TTC549 (cell line): ENCODE measurements at regions not wholly inside any gene's neighbourhood (a gene's known extent, or its start where the extent isn't known, plus 50 kb on each side); places are given as distances from the start of the nearest gene placed in this dataset.
"Not testable (repeated sequence)": the region's sequence is repeated elsewhere in the genome, so short reads cannot be mapped to it uniquely, and the experiment has no call there.

Experiments used
- FAIRE-seq: peaks from 2 replicates; lab custom pipeline; 2012; peaks lifted over from hg19 to GRCh38; lab: Jason Lieb, UNC

DNA sequence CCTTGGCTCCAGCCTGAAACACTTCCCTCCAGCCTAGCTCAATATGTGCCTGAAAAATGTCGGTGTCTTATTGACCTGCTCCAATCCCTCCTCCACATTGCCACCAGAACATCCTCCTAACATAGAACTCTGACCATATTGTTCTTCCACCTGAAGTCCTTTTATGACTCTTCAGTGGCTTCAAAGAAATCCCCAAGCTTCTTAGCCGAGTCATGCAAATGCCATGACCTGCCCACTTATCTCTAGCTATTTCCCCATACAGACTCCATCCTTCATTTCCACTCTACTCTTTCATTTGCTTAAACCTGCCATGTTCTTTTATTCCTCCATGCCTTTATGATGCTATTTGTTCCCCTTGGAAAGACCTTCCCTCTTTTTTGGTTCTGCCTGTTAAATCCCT is 568.6 kb downstream of the ETNK1 start:
- no peak for FAIRE-seq

DNA sequence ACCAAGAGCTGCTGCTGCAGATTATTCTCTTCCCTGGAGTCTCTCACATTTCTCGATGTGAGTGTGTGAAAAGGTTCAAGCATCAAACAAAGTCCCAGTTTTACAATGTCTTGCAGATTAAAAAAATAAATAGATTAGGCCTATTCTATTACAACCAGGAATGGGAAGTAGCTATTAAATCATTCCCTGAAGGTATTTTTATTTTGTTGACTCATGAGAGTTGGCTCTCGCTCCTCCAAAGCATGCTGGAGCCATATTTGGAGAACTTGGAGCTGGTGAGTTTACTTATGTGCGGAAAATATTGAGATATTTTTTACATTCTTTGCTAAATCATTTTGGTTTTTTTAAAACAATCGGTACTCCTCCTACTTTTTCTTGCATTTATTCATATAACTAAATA is 572.3 kb downstream of the ETNK1 start:
- FAIRE-seq = no peak

DNA sequence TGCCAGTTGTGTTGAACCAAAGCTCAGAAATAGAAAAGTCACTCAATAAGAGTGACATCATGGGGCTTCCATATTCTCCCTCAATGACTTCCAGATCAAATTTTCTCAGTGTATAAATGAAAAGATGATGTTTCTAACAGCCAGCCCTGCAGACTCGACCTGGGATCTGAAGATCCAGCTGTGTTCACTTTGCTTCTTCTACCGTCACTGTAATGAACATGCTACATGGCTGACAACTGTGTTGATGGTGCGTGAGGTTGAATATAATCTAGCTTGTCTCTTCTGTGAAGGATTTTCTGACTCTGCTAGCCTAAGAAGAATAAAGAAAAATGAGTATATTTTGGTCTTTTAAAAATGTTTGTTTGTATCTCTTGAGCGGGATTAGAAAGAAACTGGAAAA is 577.8 kb downstream of the ETNK1 start:
- FAIRE-seq = no peak

DNA sequence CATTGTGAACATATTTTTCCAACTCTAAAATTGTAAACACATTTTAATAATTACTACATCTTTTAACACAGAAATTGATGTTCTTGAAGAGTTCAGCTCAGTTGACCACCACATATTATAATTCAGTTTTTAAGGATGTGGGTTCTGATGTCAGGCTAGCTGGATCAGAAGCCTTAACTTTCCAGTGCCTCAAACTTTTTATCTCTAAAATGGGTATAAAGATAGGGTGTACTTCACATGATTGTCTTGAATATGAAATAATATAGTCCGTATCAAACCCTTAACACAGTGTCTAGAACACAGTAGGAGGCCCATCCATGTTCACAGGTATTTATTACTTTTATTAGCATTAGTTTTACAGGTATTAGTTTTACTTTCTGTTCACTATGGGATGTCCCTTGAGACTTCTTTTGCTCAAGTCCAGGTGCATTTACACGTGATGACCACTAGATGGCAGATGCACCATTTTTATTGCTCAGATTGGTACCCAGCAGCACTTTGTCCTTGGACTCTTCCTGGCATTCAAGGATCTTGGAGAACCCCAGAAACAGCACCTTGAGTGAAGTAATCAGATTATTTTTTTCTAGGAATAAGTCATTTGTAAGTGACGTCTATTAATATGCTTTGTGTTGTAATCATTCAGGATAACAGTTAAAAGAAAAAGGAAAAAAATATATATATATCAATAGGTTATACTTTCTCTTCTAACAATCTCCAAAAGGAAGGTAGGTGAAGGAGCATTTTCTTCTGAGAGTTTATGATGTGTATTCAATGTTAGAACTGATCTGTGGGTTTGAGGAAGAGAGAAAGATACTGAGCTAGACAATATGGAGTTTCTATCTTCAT is 580.2 kb downstream of the ETNK1 start:
- no peak for FAIRE-seq

DNA sequence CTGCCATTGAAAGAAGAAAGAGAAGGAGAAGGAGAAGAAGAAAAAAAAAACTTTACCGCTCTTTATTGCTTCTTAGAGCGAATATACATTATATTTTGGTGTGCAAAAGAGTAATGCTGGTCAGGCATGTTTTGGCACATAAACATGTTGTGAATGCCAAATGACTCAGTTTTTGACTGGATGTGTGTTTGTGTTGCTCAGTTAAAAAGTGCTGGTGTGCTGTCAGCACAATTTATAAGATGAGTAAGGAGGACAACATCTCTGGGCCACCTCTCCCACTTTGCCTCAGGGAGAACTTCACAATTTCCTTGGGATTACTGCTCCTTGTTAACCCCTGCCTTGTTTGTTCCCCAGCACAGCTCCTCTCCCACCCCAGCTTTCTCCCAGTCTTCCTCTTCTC is 584.8 kb downstream of the ETNK1 start:
- no peak for FAIRE-seq

DNA sequence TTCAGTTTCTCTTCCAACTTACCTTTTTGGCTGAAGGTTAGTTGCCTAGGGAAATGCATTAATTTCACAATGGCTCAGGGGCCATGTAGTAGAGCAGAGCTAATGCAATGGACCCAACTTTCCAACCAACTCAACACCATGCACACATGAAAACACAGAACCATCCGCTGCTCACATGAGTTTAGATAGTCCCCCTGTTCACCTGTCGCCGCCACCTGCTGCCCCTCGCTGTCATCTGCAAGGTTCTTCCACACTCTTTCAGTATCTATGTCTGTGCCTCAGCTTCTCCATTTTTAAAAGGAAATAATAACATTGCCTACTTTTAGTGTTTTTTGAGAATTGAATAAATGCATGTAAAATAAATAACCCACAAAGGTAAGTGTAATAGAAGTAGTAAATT is 585.6 kb downstream of the ETNK1 start:
- FAIRE-seq = no peak

DNA sequence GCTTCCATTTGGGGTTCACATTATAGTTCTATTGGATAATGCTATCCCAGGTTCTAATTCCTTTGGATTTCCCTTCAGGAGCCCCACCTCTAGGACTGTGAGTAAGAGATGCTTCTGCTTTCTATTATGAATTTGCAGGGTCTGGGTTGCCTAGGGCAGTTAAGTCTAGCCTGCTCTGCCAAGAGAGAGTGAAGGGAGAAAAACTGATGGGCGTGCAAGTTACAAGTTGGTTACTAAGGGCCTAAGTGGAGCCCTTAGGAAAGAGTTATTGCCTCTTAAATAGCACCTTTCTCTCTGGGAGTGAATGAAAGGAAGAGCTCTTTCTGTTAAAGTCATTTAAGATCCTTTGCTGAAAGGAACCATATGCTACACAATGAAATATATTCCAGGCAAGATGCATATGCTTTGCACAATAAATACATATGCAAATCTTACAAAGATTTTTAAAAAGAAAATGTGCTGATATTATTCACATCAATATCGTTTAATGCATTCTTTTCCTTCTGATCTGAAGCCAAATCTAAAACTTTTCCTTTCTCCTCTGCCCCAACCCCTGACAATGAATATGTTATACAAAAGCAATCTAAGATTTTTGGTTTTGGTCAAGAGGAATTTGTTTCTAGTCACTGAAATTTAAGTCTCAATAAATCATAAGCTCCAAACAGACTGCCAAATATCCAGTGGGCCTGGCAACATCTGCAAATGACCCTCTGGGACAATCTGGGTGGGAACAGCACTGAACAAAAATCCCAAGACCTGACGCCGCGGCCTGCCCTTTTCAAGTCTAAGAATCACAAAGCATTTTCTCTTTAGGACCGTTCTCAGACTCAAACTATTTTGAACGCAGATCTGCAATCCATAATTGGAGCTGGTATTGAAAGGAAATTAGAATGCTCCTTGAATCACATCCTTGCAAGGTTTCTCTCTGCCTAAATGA is 586.7 kb downstream of the ETNK1 start:
- FAIRE-seq = no peak

DNA sequence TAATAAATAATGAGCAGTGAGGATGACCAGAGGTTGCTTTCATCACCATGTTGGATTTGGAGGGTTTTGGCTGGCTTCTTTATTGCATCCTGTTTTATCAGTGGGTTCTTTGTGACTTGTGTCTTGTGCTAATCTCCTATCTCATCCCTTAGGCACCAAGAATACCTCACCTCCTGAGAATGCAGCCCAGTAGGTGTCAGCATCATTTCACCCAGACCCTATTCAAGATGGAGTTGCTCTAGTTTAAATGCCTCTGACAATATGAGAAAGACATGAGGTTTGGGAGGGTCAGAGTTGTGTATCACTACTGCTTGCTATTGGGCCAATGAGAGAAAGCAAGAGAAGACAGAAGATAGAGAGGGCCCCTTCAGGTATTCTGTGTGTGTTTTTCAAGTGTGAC is 592.2 kb downstream of the ETNK1 start:
- FAIRE-seq = no peak

DNA sequence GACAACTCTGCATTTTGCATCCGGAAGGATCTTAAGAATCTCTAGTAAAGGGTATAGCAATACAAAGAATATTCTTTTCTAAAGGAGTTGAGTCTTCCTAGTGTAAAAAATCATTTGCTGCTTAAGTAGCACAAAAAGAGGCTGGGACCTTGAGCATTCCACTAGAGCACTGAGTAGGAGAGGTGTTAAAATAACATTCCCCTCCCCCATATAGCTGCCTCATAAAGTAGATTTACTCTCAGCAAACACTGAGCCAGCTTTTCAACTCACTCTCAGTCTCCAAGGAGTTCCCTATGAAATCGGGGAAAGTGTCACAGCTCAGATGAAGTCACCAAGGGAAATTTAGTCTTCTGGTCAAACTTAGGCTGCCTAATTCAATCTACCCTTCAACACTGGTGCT is 592.7 kb downstream of the ETNK1 start:
- FAIRE-seq = no peak

DNA sequence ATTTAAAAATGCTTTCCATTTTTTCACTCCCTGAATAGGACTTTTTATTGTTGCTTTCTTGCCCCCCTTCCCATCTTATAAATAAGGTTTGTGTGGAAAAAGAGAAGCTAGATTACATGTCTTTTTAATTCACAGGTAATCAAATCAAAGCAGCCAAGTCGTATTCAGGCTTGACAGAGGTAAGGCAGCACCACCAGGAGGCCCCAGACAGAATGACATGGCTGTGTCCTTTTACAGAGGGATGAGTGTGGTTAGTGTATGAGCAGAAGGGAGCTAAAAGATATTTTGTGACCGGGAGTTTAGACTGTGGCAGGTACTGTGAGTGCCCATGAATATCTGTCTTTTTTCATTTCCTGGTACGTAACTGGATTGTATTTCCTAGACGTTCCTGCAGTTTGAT is 596.1 kb downstream of the ETNK1 start:
- FAIRE-seq = no peak

DNA sequence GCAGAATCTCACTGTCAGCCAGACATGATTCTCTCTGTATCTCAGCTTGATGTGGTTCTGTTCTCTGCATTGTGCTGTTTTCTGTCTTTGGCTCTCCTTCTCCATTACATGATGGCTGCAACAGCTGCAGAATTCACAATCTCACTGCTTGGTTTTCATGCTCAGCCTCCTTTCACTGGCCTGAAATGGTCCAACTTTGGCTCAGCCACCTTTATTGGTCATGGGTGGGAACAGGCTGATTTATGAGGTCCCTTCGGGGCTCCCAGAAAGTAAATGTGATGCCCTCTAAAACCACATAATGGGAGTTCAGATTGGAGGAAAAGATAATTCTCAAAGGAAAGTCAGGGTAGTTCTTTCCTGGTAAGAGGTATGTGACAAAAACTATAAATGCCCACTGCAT is 597.0 kb downstream of the ETNK1 start:
- no peak for FAIRE-seq

DNA sequence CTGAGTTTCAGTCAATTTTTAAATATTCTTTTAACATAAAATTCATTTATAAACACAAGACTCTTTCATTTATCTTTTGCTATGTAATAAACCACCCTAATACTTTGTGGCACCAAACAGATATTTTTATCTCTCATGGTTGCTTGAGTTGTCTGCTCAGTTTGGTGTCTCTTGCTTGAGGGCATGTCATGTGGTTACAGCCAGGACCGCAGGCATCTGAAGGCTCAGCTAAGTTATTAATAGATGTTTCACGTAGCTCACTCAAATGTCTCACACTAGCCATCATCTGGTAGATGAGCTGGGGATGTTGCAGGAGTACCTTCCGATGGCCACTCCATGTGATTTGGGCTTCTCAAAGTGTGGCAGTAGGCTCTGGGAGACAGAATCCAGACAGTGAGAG is 597.8 kb downstream of the ETNK1 start:
- no peak for FAIRE-seq

DNA sequence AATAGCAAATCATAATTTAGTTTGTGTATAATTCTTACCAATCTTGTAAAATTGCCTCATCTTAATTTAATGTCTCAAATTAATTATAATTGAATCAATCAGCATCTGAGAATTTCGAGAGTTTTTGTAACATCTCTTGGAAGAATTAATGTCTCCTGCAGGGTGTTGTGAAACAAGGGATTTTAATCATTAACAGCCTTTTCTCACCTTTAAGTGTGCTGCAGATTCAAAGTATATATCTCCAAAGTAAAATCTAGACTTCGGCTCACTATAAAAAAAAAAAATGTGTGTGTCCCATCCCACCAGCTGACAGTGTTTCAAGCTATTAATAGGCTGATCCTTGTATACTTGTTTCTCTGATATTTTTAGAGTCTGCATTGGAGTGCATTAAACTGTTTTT is 603.1 kb downstream of the ETNK1 start:
- no peak for FAIRE-seq

DNA sequence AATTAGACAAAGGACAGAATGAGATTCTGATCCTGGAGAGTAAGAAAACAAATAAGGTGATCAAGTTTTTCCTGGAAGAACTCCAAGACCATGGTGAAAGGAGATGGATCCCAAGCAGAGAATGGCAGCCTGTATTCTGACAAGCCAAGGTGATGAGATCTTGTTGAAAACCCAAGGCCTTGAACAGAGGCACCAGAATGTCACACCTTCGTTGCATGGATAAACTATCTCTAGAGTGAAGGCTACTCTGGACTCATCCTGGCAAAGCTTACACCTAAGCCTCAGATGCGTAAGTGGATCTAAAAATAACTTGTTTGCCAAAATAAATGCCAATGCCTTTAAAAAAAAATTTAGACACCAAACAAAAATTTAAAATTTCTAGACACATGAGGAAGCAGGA is 605.9 kb downstream of the ETNK1 start:
- no peak for FAIRE-seq

DNA sequence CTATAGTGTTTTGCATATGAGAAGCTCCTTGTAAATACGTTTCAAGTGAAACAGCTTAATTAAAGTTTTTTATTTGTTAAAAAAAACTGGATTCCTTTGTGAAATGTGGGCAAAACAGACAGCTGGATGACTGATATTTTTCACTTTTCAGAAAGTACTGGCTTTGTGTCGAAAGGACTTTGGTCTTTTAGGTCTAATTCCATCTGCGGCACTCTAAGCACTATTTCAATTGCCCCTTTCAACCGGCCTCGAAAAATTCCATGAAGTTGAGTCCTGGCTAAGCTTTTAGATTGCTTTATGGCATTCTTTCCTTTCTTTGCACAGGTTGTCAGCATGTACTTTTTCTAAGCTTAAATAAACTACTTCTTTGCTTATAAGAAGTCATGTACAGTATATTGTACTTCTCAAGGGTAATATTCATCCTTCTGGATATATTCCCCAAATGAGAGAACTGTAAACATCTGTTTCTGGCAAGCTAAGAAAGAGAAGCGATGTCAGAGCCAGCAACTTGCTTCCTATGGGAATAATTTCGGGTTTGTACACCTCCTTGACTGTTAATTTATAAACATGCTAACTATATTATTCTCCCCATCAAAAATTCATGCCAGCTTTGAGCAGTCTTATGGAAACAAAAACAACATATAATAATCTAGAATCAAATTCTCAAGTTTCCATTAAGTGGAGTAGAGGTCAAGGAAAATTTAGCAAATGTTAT is 611.3 kb downstream of the ETNK1 start:
- no peak for FAIRE-seq

DNA sequence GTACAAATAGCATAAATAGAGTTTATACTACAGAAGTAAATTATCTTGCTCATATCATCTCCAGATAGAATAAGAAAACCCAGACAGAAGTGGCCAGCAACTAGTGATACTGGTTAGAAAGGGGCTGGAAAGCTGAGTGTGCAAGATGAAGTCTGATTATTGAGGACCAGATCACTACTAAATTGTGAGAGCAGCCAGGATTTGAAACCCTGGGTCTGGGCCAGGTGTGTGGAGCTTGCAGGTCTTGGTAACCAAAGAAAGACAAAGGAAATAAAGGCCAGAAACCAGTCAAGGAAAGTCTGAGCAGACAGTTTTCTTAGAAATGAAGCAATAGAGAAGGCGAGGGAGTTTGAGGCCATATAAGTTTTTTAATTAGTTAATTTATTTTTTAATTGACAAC is 611.8 kb downstream of the ETNK1 start:
- FAIRE-seq = no peak

DNA sequence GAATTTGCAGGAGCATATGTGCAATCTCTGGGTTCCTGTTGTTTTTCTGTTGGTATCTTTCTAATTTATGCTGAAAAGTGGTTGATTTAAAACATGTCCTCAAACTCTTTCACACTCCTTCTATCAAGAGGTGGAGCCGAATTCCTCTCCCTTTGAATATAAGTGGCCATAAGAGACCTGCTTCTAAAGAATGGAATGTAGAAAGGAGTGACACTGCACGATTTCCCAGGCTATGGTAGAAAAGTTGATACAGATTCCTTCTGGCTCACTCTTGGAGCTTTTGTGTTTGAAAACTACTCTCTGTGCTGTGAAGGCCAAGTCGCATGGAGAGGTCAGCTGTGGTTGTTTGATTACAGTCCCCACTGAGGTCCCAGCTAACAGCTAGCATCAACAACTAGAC is 613.2 kb downstream of the ETNK1 start:
- FAIRE-seq = no peak

DNA sequence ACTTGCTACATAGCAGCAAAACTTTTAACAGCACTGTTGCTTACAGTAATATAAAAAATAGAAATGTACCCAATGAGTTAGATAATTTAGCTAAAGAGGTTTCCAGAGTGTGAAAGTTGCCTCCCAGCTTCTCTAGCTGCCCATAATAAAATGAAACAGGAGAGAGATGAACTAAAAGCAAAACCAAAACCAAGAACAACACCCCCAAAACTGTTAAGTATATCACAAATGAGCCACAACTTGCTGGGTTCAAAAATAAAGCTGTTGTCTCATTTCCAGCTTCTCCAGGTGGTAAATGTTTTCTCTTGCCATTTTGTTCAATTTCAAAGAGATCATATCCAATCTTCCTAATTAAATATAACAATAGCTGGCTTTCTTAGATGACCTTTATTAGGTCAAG is 614.0 kb downstream of the ETNK1 start:
- FAIRE-seq = no peak

DNA sequence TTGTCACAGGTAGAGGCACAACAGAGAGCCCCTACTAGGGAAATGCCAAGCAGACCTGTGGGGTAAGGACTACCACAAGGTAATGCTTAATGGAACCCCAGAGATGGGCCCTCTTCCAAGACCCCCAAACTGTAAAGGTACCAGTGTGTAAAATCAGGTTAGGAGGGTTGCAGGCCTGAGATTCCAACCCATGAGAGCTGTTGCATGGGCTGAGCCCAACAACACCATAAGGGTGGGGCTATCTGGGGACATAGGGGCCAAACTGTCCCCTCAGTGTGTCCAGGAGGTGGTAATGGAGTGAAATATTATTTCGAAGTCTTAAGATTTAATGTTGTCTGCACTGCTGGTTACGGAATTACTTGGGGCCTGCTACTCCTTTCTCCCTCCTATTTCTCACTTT is 620.2 kb downstream of the ETNK1 start:
- FAIRE-seq = no peak

DNA sequence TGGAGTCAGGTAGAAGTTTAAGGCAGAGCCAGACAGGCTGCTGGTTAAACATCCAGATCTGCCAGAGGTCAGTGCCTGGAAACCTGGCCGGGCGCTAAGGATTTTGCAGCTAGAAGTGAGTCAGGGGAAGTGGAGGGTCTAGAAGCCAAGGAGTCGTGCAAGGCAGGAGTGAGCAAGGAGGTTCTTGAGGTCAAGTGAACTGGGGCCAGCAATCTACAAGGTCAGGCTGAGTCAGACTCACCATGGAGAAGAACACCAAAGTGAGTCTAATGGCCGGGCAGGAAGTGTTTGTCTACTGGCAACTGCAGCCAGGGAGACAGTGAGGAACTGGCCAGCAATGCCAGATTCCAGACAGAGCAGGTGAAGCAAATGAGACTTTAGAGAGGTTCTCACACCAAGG is 628.2 kb downstream of the ETNK1 start:
- no peak for FAIRE-seq

DNA sequence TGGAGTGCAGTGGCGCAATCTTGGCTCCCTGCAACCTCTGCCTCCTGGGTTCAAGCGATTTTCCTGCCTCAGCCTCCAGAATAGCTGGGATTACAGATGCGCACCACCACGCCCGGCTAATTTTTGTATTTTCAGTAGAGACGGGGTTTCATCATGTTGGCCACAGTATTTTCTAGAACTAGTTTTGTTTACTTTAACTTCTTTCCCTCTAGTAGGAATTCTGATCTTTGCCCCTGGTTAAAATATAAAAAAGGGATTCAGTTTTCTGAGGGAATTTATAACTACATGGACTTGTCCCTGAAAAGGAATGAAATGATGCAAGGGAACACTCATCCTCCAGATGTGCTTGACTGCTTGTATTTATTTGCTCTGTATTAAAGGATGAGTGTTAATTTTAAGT is 628.9 kb downstream of the ETNK1 start:
- not testable (repeated sequence) for FAIRE-seq

DNA sequence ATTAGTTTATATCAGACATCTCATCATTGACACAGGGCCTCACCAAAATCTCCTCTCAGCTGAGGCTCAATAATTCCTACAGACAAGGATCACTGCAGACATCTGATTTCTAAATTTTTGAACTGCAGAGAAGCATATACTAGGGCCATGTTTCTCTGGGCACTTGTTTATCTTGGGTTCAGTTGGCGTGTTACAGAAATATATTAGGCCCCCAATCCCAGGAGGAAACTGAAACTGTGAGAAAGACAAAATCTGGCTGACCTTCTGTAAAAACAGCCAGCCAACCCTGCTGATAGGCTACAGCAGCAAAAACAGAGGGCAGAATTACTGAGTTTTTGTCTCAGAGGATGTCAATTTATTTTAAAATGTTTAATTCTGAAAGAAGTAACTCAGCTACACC is 634.6 kb downstream of the ETNK1 start:
- FAIRE-seq = no peak

DNA sequence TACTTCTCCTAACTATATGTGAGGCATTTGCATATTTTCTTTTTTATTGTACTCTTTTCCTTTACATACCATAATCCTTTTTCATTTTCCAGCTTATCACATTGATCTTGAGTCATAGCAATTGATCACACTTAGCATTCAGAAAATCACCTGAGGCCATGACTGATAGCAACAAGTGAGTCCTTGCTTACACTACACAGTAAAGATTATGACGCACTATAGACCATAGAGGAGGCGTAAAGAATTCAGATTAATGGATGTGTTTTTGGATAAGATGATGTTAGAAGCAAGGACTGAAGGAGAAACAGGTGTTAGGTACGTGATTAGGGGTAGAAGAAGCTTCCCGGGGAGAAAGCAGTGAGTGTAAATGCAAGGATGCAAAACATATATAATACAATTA is 637.7 kb downstream of the ETNK1 start:
- no peak for FAIRE-seq
